ENCODE measurements at regions not wholly inside any gene's neighbourhood (a gene's known extent, or its start where the extent isn't known, plus 50 kb on each side); places are given as distances from the start of the nearest gene placed in this dataset.

DNA sequence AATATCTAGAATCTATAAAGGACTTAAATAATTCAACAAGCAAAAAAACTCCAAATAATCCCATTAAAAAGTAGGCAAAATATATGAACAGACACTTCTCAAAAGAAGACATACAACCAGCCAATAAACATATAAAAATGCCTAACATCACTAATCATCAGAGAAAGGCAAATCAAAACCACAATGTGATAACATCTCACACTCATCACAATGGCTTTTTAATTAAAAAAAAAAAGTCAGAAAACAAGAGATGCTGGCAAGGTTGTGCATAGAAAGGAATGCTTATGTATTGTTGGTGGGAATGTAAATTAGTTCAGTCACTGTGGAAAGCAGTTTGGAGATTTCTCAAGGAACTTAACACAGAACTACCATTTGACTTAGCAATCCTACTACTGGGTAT, 979.6 kb upstream of the MAP3K7 start:
- H3K27ac Mint-ChIP-seq (ENCODE audit: unreplicated experiment), result no peak overlapping the region
- peaks cover 21% of the 10 kb centered on the region for H3K9me3 Mint-ChIP-seq (ENCODE audit: unreplicated experiment)
- H3K27me3 Mint-ChIP-seq (ENCODE audit: unreplicated experiment), result no peaks in the 10 kb centered on the region
- DNase-seq (ENCODE audit: extremely low spot score, unreplicated experiment), result no peak
- TF ChIP-seq, protein P1, sequence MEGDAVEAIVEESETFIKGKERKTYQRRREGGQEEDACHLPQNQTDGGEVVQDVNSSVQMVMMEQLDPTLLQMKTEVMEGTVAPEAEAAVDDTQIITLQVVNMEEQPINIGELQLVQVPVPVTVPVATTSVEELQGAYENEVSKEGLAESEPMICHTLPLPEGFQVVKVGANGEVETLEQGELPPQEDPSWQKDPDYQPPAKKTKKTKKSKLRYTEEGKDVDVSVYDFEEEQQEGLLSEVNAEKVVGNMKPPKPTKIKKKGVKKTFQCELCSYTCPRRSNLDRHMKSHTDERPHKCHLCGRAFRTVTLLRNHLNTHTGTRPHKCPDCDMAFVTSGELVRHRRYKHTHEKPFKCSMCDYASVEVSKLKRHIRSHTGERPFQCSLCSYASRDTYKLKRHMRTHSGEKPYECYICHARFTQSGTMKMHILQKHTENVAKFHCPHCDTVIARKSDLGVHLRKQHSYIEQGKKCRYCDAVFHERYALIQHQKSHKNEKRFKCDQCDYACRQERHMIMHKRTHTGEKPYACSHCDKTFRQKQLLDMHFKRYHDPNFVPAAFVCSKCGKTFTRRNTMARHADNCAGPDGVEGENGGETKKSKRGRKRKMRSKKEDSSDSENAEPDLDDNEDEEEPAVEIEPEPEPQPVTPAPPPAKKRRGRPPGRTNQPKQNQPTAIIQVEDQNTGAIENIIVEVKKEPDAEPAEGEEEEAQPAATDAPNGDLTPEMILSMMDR (IDR thresholded peaks at IDR 0.05), result no peak
- H3K36me3 Mint-ChIP-seq (ENCODE audit: unreplicated experiment), result peaks cover 19% of the 10 kb centered on the region
- no peak overlapping the region for H3K4me3 Mint-ChIP-seq (ENCODE audit: unreplicated experiment)
- H3K4me1 Mint-ChIP-seq (ENCODE audit: unreplicated experiment), result peaks cover 18% of the 10 kb centered on the region

DNA sequence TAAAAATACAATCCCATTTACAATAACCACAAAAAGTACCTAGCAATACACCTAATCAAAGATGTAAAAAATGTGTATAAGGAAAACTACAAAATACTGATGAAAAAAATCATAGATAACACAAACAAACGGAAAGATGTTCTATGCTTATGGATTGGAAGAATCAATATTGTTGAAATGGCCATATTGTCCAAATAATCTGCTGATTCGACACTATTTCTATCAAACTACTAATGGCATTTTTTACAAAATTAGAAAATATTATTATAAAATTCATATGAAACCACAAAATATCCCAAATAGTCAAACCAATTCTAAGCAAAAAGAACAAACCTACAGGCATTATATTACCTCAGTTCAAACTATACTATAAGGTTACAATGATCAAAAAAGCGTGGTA, 978.3 kb upstream of the MAP3K7 start:
- no peak for DNase-seq (ENCODE audit: extremely low spot score, unreplicated experiment)
- TF ChIP-seq, protein P1 (IDR thresholded peaks at IDR 0.05), result no peak
- Mint-ChIP-seq H3K36me3 (ENCODE audit: unreplicated experiment) (peaks cover 22% of the 10 kb centered on the region), H3K27ac (ENCODE audit: unreplicated experiment) (no peak overlapping the region), H3K4me3 (ENCODE audit: unreplicated experiment) (no peak overlapping the region), H3K4me1 (ENCODE audit: unreplicated experiment) (peaks cover 18% of the 10 kb centered on the region), H3K9me3 (ENCODE audit: unreplicated experiment) (peaks cover 29% of the 10 kb centered on the region), H3K27me3 (ENCODE audit: unreplicated experiment) (no peaks in the 10 kb centered on the region)

DNA sequence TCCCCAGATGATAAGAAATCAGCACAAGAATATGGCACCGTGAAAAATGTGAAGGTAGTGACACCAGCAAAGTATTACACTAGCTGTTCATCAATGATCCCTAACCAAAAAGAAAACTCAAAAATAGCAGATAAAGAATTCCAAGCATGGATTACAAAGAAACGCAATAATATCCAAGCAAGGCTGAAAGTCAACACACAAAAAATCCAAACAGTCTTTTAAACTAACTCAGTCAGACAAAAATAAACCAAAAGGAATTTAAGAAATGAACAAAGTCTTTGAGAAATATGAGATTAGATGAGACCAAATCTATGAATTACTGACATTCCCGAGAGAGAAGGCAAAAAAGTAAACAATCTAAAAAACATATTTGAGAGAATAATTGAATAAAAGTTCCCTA, 976.1 kb upstream of the MAP3K7 start:
- Mint-ChIP-seq H3K27me3 (ENCODE audit: unreplicated experiment) (no peaks in the 10 kb centered on the region), H3K4me1 (ENCODE audit: unreplicated experiment) (peaks cover 18% of the 10 kb centered on the region), H3K9me3 (ENCODE audit: unreplicated experiment) (peaks cover 38% of the 10 kb centered on the region), H3K36me3 (ENCODE audit: unreplicated experiment) (peaks cover 32% of the 10 kb centered on the region), H3K4me3 (ENCODE audit: unreplicated experiment) (peak overlapping the region; percentile 35), H3K27ac (ENCODE audit: unreplicated experiment) (peak overlapping the region; percentile 89)
- no peak for DNase-seq (ENCODE audit: extremely low spot score, unreplicated experiment)
- TF ChIP-seq, protein P1 (IDR thresholded peaks at IDR 0.05), result no peak

DNA sequence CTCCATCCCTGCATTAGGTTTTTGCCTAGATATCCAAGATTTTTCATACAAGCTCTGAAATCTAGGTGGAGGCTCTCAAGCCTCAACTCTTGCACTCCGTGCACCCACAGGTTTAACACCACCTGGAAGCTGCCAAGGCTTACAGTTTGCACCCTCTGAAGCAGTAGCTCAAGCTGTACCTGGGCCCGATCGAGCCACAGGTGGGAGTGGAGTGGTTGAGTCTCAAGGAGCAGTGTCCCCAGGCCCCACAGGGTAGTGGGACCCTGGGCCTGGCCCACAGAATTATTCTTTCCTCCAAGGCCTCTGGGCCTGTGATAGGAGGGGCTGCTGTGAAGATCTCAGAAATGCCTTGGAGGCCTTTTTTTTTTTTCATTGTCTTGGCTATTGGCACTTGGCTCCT, 973.5 kb upstream of the MAP3K7 start:
- TF ChIP-seq, protein P1 (IDR thresholded peaks at IDR 0.05), result no peak
- no peak overlapping the region for H3K27ac Mint-ChIP-seq (ENCODE audit: unreplicated experiment)
- peaks cover 36% of the 10 kb centered on the region for H3K9me3 Mint-ChIP-seq (ENCODE audit: unreplicated experiment)
- H3K4me1 Mint-ChIP-seq (ENCODE audit: unreplicated experiment), result peaks cover 18% of the 10 kb centered on the region
- H3K36me3 Mint-ChIP-seq (ENCODE audit: unreplicated experiment), result peaks cover 31% of the 10 kb centered on the region
- no peaks in the 10 kb centered on the region for H3K27me3 Mint-ChIP-seq (ENCODE audit: unreplicated experiment)
- DNase-seq (ENCODE audit: extremely low spot score, unreplicated experiment), result no peak
- H3K4me3 Mint-ChIP-seq (ENCODE audit: unreplicated experiment), result no peak overlapping the region

DNA sequence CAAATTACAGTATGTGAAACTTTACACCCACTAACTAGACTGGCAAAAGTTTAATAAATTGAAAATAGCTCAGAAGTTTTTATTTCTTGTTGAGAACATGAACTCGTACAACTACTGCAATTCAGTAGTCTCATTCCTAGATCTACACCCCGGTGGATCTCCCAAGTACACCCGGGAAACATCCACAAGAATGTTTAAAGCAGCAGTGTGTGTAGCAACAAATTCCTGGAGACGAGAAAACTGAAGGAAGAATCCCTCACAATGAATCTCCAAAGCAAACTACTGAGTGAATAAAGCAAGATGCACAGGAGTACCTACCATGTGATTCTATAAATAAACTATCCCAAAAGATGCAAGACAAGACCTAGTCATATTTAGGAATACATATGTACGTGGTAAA, 954.0 kb upstream of the MAP3K7 start:
- Mint-ChIP-seq H3K9me3 (ENCODE audit: unreplicated experiment) (peaks cover 4% of the 10 kb centered on the region), H3K27me3 (ENCODE audit: unreplicated experiment) (no peaks in the 10 kb centered on the region), H3K4me3 (ENCODE audit: unreplicated experiment) (no peak overlapping the region), H3K36me3 (ENCODE audit: unreplicated experiment) (peaks cover 3% of the 10 kb centered on the region), H3K27ac (ENCODE audit: unreplicated experiment) (no peak overlapping the region), H3K4me1 (ENCODE audit: unreplicated experiment) (peaks cover 12% of the 10 kb centered on the region)
- DNase-seq (ENCODE audit: extremely low spot score, unreplicated experiment), result no peak
- TF ChIP-seq, protein P1 (IDR thresholded peaks at IDR 0.05), result no peak

Data from osteocyte (in vitro differentiated cells).